GM23338 (cell line): ENCODE measurements at regions not wholly inside any gene's neighbourhood (a gene's known extent, or its start where the extent isn't known, plus 50 kb on each side); places are given as distances from the start of the nearest gene placed in this dataset.

Source experiments
- CTCF ChIP-seq, 2 experiments: fragments of 200-600 bp in 1 of 2; sonication (generic) in 1 of 2; conservative IDR thresholded peaks; 2 replicates each; pipeline versions ENCODE4 v1.5.1 to v1.6.1; 2016 to 2017; ENCODE audit warnings: antibody characterized with exemption in 2 of 2, low read depth in 2 of 2, mild to moderate bottlenecking in 2 of 2, moderate library complexity in 1 of 2
- EZH2 ChIP-seq: fragments of 200-600 bp; sonication (generic); IDR thresholded peaks from one replicate; pipeline ENCODE4 v1.8.0; 2017; ENCODE audit warnings: antibody characterized with exemption, mild to moderate bottlenecking, low read depth; ENCODE audit not compliant: unreplicated experiment
- EZH2phosphoT487 ChIP-seq: fragments of 200-600 bp; sonication (generic); IDR thresholded peaks from one replicate; pipeline ENCODE4 v1.8.1; 2018; ENCODE audit warnings: antibody characterized with exemption; ENCODE audit not compliant: unreplicated experiment
- JUNB ChIP-seq: IDR thresholded peaks from one replicate; pipeline ENCODE4 v1.6.1; 2016; ENCODE audit warnings: antibody characterized with exemption; ENCODE audit not compliant: unreplicated experiment
- NANOG ChIP-seq: IDR thresholded peaks from 2 replicates; pipeline ENCODE4 v1.6.1; 2016; ENCODE audit warnings: antibody characterized with exemption, borderline replicate concordance
- POLR2AphosphoS5 ChIP-seq: IDR thresholded peaks from 2 replicates; pipeline ENCODE4 v1.6.1; 2016; ENCODE audit warnings: antibody characterized with exemption, low read depth
- ZNF331 ChIP-seq: fragments of 250-450 bp; sonication (Bioruptor Pico); IDR thresholded peaks from 2 replicates; pipeline ENCODE4 v1.5.0; 2020; ENCODE audit warnings: low read depth, mild to moderate bottlenecking, moderate library complexity
- TF ChIP-seq, protein P1 (sequence below): IDR thresholded peaks from one replicate; pipeline ENCODE4 v1.6.1; 2018; ENCODE audit warnings: antibody characterized with exemption; ENCODE audit not compliant: unreplicated experiment
- TF ChIP-seq, protein P2 (sequence below): IDR thresholded peaks from 2 replicates; pipeline ENCODE4 v1.6.1; 2016; ENCODE audit warnings: antibody characterized with exemption

DNA sequence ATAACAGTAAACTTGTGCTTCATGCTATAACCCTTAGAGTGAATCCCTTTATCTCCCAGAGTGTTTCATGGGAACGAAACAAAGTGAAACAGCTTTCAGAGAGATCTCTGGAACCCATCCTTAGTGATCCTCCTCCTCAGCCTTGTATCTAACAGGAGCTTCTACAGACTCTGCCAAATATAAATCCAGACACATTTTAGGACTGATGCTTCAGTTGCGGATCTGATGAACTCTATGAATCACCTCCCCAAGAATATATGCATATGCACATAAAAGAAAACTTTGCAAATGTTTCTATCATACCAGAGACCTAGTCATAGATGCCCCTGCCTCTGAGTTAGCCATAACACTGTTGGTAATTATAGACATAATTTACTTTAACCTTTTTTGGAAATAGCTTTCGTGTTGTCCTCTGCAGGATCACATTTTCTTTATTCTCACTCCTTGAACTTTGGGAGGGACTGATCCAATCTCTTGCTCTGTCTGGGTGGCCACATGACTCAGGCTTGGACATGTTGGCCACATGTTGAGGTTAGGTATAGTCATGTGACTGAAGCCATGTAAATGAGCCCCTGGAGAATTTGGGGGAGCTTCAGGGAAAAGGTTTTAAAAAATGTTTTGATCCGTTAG lies 306.4 kb upstream of the CNTN3 start:
- TF ChIP-seq POLR2AphosphoS5: no peak
- TF ChIP-seq CTCF (conservative IDR thresholded peaks at IDR 0.05; ENCODE audit: low read depth in 2 of 2): no peak
- TF ChIP-seq, protein P1, sequence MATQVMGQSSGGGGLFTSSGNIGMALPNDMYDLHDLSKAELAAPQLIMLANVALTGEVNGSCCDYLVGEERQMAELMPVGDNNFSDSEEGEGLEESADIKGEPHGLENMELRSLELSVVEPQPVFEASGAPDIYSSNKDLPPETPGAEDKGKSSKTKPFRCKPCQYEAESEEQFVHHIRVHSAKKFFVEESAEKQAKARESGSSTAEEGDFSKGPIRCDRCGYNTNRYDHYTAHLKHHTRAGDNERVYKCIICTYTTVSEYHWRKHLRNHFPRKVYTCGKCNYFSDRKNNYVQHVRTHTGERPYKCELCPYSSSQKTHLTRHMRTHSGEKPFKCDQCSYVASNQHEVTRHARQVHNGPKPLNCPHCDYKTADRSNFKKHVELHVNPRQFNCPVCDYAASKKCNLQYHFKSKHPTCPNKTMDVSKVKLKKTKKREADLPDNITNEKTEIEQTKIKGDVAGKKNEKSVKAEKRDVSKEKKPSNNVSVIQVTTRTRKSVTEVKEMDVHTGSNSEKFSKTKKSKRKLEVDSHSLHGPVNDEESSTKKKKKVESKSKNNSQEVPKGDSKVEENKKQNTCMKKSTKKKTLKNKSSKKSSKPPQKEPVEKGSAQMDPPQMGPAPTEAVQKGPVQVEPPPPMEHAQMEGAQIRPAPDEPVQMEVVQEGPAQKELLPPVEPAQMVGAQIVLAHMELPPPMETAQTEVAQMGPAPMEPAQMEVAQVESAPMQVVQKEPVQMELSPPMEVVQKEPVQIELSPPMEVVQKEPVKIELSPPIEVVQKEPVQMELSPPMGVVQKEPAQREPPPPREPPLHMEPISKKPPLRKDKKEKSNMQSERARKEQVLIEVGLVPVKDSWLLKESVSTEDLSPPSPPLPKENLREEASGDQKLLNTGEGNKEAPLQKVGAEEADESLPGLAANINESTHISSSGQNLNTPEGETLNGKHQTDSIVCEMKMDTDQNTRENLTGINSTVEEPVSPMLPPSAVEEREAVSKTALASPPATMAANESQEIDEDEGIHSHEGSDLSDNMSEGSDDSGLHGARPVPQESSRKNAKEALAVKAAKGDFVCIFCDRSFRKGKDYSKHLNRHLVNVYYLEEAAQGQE: no peak
- no peak for TF ChIP-seq EZH2
- TF ChIP-seq EZH2phosphoT487: no peak
- no peak for TF ChIP-seq JUNB
- TF ChIP-seq, protein P2, sequence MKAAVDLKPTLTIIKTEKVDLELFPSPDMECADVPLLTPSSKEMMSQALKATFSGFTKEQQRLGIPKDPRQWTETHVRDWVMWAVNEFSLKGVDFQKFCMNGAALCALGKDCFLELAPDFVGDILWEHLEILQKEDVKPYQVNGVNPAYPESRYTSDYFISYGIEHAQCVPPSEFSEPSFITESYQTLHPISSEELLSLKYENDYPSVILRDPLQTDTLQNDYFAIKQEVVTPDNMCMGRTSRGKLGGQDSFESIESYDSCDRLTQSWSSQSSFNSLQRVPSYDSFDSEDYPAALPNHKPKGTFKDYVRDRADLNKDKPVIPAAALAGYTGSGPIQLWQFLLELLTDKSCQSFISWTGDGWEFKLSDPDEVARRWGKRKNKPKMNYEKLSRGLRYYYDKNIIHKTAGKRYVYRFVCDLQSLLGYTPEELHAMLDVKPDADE: no peak
- no peak for TF ChIP-seq NANOG
- no peak for TF ChIP-seq ZNF331 (CRISPR knock-in tag)
